Hepatocyte (in vitro differentiated cells): ENCODE measurements at regions not wholly inside any gene's neighbourhood (a gene's known extent, or its start where the extent isn't known, plus 50 kb on each side); places are given as distances from the start of the nearest gene placed in this dataset.

Source experiments
- EZH2phosphoT487 ChIP-seq: fragments of 200-600 bp; sonication (generic); IDR thresholded peaks from one replicate; pipeline ENCODE4 v1.6.1; 2018; ENCODE audit warnings: antibody characterized with exemption, mild to moderate bottlenecking, low read depth, moderate library complexity; ENCODE audit not compliant: unreplicated experiment, severe bottlenecking
- TF ChIP-seq, protein P1 (sequence below): fragments of 200-600 bp; sonication (generic); IDR thresholded peaks from 2 replicates; pipeline ENCODE4 v1.5.1; 2016; ENCODE audit warnings: antibody characterized with exemption, mild to moderate bottlenecking; ENCODE audit not compliant: poor library complexity

DNA sequence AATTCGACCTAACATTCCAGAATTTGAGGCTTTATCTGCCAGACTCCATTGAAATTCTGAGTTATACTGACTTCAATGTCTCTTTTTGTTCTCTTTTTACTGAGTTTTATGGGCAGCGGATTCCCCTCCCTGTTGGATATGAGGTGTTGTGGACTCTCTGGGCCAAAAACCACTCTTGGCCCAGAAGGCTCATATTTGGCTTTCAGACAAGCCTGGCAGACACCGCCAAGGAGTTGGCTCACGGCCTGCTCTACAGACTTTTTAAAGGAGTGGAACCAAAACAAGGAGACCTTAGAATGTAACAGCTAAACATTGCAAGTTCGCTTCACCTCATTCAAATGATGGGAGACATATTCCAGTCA lies 206.4 kb upstream of the NCKAP5 start:
- TF ChIP-seq, protein P1, sequence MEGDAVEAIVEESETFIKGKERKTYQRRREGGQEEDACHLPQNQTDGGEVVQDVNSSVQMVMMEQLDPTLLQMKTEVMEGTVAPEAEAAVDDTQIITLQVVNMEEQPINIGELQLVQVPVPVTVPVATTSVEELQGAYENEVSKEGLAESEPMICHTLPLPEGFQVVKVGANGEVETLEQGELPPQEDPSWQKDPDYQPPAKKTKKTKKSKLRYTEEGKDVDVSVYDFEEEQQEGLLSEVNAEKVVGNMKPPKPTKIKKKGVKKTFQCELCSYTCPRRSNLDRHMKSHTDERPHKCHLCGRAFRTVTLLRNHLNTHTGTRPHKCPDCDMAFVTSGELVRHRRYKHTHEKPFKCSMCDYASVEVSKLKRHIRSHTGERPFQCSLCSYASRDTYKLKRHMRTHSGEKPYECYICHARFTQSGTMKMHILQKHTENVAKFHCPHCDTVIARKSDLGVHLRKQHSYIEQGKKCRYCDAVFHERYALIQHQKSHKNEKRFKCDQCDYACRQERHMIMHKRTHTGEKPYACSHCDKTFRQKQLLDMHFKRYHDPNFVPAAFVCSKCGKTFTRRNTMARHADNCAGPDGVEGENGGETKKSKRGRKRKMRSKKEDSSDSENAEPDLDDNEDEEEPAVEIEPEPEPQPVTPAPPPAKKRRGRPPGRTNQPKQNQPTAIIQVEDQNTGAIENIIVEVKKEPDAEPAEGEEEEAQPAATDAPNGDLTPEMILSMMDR: no peak
- TF ChIP-seq EZH2phosphoT487: no peak
